Keratinocyte (primary cell): ENCODE measurements at regions not wholly inside any gene's neighbourhood (a gene's known extent, or its start where the extent isn't known, plus 50 kb on each side); places are given as distances from the start of the nearest gene placed in this dataset.
"Not testable (repeated sequence)": the region's sequence is repeated elsewhere in the genome, so short reads cannot be mapped to it uniquely, and the experiment has no call there.

Source experiments
- DNase-seq: peaks from one replicate; pipeline ENCODE4 v3.0.0-alpha.2; 2011; ENCODE audit warnings: low read depth, missing footprints, low spot score
- FAIRE-seq: peaks from 2 replicates; lab custom pipeline; 2011; peaks lifted over from hg19 to GRCh38; lab: Jason Lieb, UNC
- H2AFZ ChIP-seq: 2 replicates; pipeline ENCODE4 v1.6.0; 2012; ENCODE audit warnings: low read length, control low read depth, inconsistent platforms; ENCODE audit not compliant: control insufficient read depth
- H3K27ac ChIP-seq: 2 replicates; pipeline ENCODE4 v1.5.1; 2011; ENCODE audit warnings: low read length; ENCODE audit not compliant: control insufficient read depth, insufficient read depth
- H3K27me3 ChIP-seq: 3 replicates; pipeline ENCODE4 v1.6.0; 2011; ENCODE audit warnings: low read length; ENCODE audit not compliant: control insufficient read depth, insufficient read depth; ENCODE audit errors: extremely low read depth
- H3K36me3 ChIP-seq, 2 experiments: 2 replicates in 1 of 2; 3 replicates in 1 of 2; pipeline ENCODE4 v1.5.1; 2011; ENCODE audit warnings: low read length in 2 of 2, mild to moderate bottlenecking in 1 of 2; ENCODE audit not compliant: control insufficient read depth in 2 of 2, insufficient read depth in 2 of 2; ENCODE audit errors: extremely low read depth in 1 of 2
- H3K4me1 ChIP-seq: 3 replicates; pipeline ENCODE4 v1.5.1; 2011; ENCODE audit warnings: low read length; ENCODE audit not compliant: control insufficient read depth, insufficient read depth; ENCODE audit errors: extremely low read depth
- H3K4me2 ChIP-seq: 3 replicates; pipeline ENCODE4 v1.6.0; 2011; ENCODE audit warnings: low read depth, low read length; ENCODE audit not compliant: control insufficient read depth, insufficient read depth; ENCODE audit errors: extremely low read depth
- H3K4me3 ChIP-seq, 3 experiments: fragments of 200-600 bp in 1 of 3; sonication (generic) in 1 of 3; 2 replicates in 2 of 3; 3 replicates in 1 of 3; pipeline ENCODE4 v1.5.1; 2011 to 2016; ENCODE audit warnings: low read length in 3 of 3, mild to moderate bottlenecking in 3 of 3, control low read depth in 2 of 3, inconsistent platforms in 1 of 3, low read depth in 1 of 3, mixed read lengths in 1 of 3, mixed run types in 1 of 3, moderate library complexity in 1 of 3; ENCODE audit not compliant: control insufficient read depth in 2 of 3, insufficient read depth in 2 of 3; ENCODE audit errors: extremely low read depth in 1 of 3
- H3K79me2 ChIP-seq: 2 replicates; pipeline ENCODE4 v1.6.0; 2012; ENCODE audit warnings: low read length; ENCODE audit not compliant: control insufficient read depth, insufficient read depth
- H3K9ac ChIP-seq: 3 replicates; pipeline ENCODE4 v1.6.0; 2011; ENCODE audit warnings: low read length; ENCODE audit not compliant: control insufficient read depth, insufficient read depth; ENCODE audit errors: extremely low read depth
- H3K9me1 ChIP-seq: 3 replicates; pipeline ENCODE4 v1.6.0; 2011; ENCODE audit warnings: low read length; ENCODE audit not compliant: control insufficient read depth, insufficient read depth; ENCODE audit errors: extremely low read depth
- H3K9me3 ChIP-seq: 2 replicates; pipeline ENCODE4 v1.5.1; 2012; ENCODE audit warnings: low read depth, low read length; ENCODE audit not compliant: control insufficient read depth
- H4K20me1 ChIP-seq: 3 replicates; pipeline ENCODE4 v1.6.0; 2011; ENCODE audit warnings: low read length; ENCODE audit not compliant: control insufficient read depth, insufficient read depth; ENCODE audit errors: extremely low read depth
- EZH2 ChIP-seq: IDR thresholded peaks from one replicate; pipeline ENCODE4 v1.6.1; 2012; ENCODE audit warnings: inconsistent platforms, mild to moderate bottlenecking, low read length, moderate library complexity
- dilution Hi-C: fragments of 300-500 bp; cut with MboI; formaldehyde crosslinking; loops from one replicate; pipeline ENCODE4 v1.7.0; 2020; ENCODE audit warnings: low sequenced_read_pairs; ENCODE audit not compliant: extremely low pct_ligation_motif_present
- TF ChIP-seq, protein P1 (sequence below), 3 experiments: IDR thresholded peaks in 1 of 3; conservative IDR thresholded peaks in 1 of 3; optimal IDR thresholded peaks in 1 of 3; 2 replicates in 2 of 3; 3 replicates in 1 of 3; pipeline versions ENCODE3 to v1.5.1; 2011; ENCODE audit warnings: low read length in 3 of 3, mild to moderate bottlenecking in 3 of 3, moderate library complexity in 2 of 3, control low read depth in 1 of 3, inconsistent platforms in 1 of 3; ENCODE audit not compliant: insufficient read depth in 2 of 3; ENCODE audit errors: extremely low read depth in 1 of 3

DNA sequence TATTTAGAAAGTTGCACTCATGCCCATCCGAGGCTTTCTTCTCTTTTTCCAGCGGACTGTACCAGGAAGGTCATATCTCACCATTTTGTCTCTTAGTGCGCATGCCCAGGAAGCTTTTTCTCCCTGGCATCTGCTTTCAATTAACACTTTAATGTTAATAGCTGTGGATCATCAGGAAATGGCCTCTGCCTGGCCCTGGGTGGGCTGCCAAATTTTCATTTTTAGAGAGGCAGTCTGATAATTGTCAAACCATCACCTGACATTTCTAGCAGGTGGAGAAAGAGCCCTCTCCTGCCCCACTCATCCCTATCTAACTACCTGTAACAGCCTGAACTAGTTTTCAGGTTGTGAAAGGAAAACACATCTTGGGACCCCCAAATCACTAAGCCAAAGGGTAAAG, 257.4 kb upstream of the LRRC4C start:
- Histone ChIP-seq H3K4me3 (no peak overlapping the region), H3K9ac (no peak overlapping the region), H3K4me2 (no peak overlapping the region), H4K20me1 (no peaks in the 10 kb centered on the region), H3K36me3 (no peaks in the 10 kb centered on the region), H3K4me1 (no peaks in the 10 kb centered on the region), H3K9me1 (no peaks in the 10 kb centered on the region), H3K79me2 (no peaks in the 10 kb centered on the region), H2AFZ (no peak overlapping the region), H3K9me3 (no peaks in the 10 kb centered on the region), H3K27ac (no peak overlapping the region), H3K27me3 (no peaks in the 10 kb centered on the region)
- TF ChIP-seq EZH2 = no peak
- TF ChIP-seq, protein P1, sequence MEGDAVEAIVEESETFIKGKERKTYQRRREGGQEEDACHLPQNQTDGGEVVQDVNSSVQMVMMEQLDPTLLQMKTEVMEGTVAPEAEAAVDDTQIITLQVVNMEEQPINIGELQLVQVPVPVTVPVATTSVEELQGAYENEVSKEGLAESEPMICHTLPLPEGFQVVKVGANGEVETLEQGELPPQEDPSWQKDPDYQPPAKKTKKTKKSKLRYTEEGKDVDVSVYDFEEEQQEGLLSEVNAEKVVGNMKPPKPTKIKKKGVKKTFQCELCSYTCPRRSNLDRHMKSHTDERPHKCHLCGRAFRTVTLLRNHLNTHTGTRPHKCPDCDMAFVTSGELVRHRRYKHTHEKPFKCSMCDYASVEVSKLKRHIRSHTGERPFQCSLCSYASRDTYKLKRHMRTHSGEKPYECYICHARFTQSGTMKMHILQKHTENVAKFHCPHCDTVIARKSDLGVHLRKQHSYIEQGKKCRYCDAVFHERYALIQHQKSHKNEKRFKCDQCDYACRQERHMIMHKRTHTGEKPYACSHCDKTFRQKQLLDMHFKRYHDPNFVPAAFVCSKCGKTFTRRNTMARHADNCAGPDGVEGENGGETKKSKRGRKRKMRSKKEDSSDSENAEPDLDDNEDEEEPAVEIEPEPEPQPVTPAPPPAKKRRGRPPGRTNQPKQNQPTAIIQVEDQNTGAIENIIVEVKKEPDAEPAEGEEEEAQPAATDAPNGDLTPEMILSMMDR (optimal IDR thresholded peaks at IDR 0.05 in 1 of 3, IDR thresholded peaks at IDR 0.05 in 1 of 3, conservative IDR thresholded peaks at IDR 0.05 in 1 of 3; ENCODE audit: extremely low read depth in 1 of 3, insufficient read depth in 2 of 3, low read length in 3 of 3) = no peak
- no peak for FAIRE-seq
- no peak for DNase-seq
- dilution Hi-C loops = no loop called here

DNA sequence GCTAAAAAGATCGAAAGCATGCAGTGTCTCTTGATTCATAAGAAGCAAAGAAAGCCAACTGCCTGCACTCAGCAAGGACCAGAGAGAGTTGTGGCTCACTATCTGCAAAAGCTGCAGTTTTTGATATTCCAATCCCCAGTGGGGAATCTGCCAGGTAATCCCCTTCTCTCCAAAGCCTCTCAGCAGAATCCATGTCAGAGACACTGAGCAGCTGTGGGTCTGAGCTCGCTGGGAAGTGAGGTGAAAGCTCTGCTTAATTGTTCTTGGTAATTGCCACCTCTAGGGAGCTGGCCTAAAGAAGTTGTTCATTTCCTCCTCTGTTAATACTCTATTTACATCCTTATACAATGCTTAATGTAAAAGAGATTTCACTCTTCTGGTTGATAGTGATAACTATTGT, 261.3 kb upstream of the LRRC4C start:
- no peak for DNase-seq
- no peak overlapping the region for H3K4me3 ChIP-seq
- H3K9ac ChIP-seq = no peak overlapping the region
- H3K4me2 ChIP-seq = no peak overlapping the region
- H3K79me2 ChIP-seq = no peaks in the 10 kb centered on the region
- no peaks in the 10 kb centered on the region for H3K4me1 ChIP-seq
- no peak for FAIRE-seq
- TF ChIP-seq, protein P1 (optimal IDR thresholded peaks at IDR 0.05 in 1 of 3, IDR thresholded peaks at IDR 0.05 in 1 of 3, conservative IDR thresholded peaks at IDR 0.05 in 1 of 3; ENCODE audit: extremely low read depth in 1 of 3, insufficient read depth in 2 of 3, low read length in 3 of 3) = no peak
- no peak for TF ChIP-seq EZH2
- no peak overlapping the region for H2AFZ ChIP-seq
- H4K20me1 ChIP-seq = no peaks in the 10 kb centered on the region
- no peaks in the 10 kb centered on the region for H3K9me3 ChIP-seq
- dilution Hi-C loops = no loop called here
- H3K9me1 ChIP-seq = no peaks in the 10 kb centered on the region
- H3K36me3 ChIP-seq = no peaks in the 10 kb centered on the region
- H3K27me3 ChIP-seq = no peaks in the 10 kb centered on the region
- no peak overlapping the region for H3K27ac ChIP-seq

DNA sequence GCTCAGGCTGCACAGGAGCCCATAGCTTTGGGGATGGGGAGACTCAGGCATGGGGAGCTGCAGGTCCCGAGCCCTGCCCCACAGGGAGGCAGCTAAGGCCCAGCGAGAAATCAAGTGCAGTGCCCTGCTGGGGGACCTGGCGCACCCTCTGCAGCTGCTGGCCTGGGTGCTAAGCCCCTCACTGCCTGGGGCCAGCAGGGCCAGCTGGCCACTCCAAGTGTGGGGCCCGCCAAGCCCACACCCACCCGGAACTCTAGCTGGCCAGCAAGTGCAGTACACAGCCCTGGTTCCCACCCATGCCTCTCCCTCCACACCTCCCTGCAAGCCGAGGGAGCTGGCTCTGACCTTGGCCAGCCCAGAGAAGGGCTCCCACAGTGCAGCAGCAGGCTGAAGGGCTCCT, 268.7 kb upstream of the LRRC4C start:
- not testable (repeated sequence) for H3K4me2 ChIP-seq, FAIRE-seq

More for the DNA sequence above, 268.7 kb upstream of the LRRC4C start:
- H3K27ac ChIP-seq, H3K9ac ChIP-seq, H2AFZ ChIP-seq, dilution Hi-C loops, H3K27me3 ChIP-seq, H4K20me1 ChIP-seq, H3K9me3 ChIP-seq, H3K36me3 ChIP-seq, DNase-seq, H3K4me3 ChIP-seq, H3K79me2 ChIP-seq, H3K4me1 ChIP-seq, H3K9me1 ChIP-seq: not testable (repeated sequence)
